ENCODE measurements at regions not wholly inside any gene's neighbourhood (a gene's known extent, or its start where the extent isn't known, plus 50 kb on each side); places are given as distances from the start of the nearest gene placed in this dataset.
A peak's percentile ranks its signal among the peaks of the same experiment; 100 is the strongest.

- no peaks in the 10 kb centered on the region for H3K4me1 ChIP-seq
- peak; percentile 36 for ATAC-seq
- WGBS, 2 donors (ENCODE audit: low coverage in 1 of 2): no CpG with 5 or more reads among the region's 10 CpGs
Observed at GRCh38 chr1:22380024-22380785, 71.4 kb upstream of the ZBTB40 start.

GRCh38 chr1:22383526-22384294, 67.9 kb upstream of the ZBTB40 start:
- ATAC-seq: no peak
- H3K36me3 ChIP-seq: no peaks in the 10 kb centered on the region
- TF ChIP-seq POLR2AphosphoS5 (IDR thresholded peaks at IDR 0.05) (no peak), EP300 (IDR thresholded peaks at IDR 0.05) (no peak), POLR2A (IDR thresholded peaks at IDR 0.05) (no peak)
- no peaks in the 10 kb centered on the region for H3K9me3 ChIP-seq
- no peaks in the 10 kb centered on the region for H3K4me1 ChIP-seq
- no peak overlapping the region for H3K27ac ChIP-seq
- no peak overlapping the region for H3K4me3 ChIP-seq
- H3K27me3 ChIP-seq: peaks cover 66% of the 10 kb centered on the region
- WGBS, 2 donors (ENCODE audit: low coverage in 1 of 2): 56 to 85% methylated on average over 4 to 13 of the region's 22 CpGs

More at GRCh38 chr1:22380024-22380785, 71.4 kb upstream of the ZBTB40 start:
- Histone ChIP-seq H3K27me3 (peaks cover 49% of the 10 kb centered on the region), H3K36me3 (no peaks in the 10 kb centered on the region), H3K4me3 (no peak overlapping the region), H3K27ac (no peak overlapping the region), H3K9me3 (no peaks in the 10 kb centered on the region)
- no peak for TF ChIP-seq EP300 (IDR thresholded peaks at IDR 0.05)
- TF ChIP-seq CTCF (IDR thresholded peaks at IDR 0.05): no peak
- no peak for TF ChIP-seq POLR2A (IDR thresholded peaks at IDR 0.05)
- TF ChIP-seq POLR2AphosphoS5 (IDR thresholded peaks at IDR 0.05): no peak

- no peak for ATAC-seq
- H3K36me3 ChIP-seq: no peaks in the 10 kb centered on the region
- no peak overlapping the region for H3K27ac ChIP-seq
- no peaks in the 10 kb centered on the region for H3K4me1 ChIP-seq
- H3K9me3 ChIP-seq: no peaks in the 10 kb centered on the region
- peaks cover 75% of the 10 kb centered on the region for H3K27me3 ChIP-seq
- H3K4me3 ChIP-seq: no peak overlapping the region
- TF ChIP-seq EP300 (IDR thresholded peaks at IDR 0.05): no peak
- TF ChIP-seq POLR2A (IDR thresholded peaks at IDR 0.05): no peak
- TF ChIP-seq CTCF (IDR thresholded peaks at IDR 0.05): no peak
- TF ChIP-seq POLR2AphosphoS5 (IDR thresholded peaks at IDR 0.05): no peak
- WGBS, 2 donors (ENCODE audit: low coverage in 1 of 2): 85 to 92% methylated on average over 2 to 4 of the region's 4 CpGs
Observed at GRCh38 chr1:22385537-22385936, 66.1 kb upstream of the ZBTB40 start.

GRCh38 chr1:22386774-22387173, 64.9 kb upstream of the ZBTB40 start:
- H3K4me3 ChIP-seq: no peak overlapping the region
- no peak for ATAC-seq
- no peaks in the 10 kb centered on the region for H3K36me3 ChIP-seq
- TF ChIP-seq POLR2A (IDR thresholded peaks at IDR 0.05) (no peak), CTCF (IDR thresholded peaks at IDR 0.05) (no peak), EP300 (IDR thresholded peaks at IDR 0.05) (no peak), POLR2AphosphoS5 (IDR thresholded peaks at IDR 0.05) (no peak)
- no peak overlapping the region for H3K27ac ChIP-seq
- no peaks in the 10 kb centered on the region for H3K4me1 ChIP-seq
- 73 to 78% methylated on average over 3 of the region's 3 CpGs for WGBS, 2 donors (ENCODE audit: low coverage in 1 of 2)
- peaks cover 78% of the 10 kb centered on the region for H3K27me3 ChIP-seq
- H3K9me3 ChIP-seq: no peaks in the 10 kb centered on the region

GRCh38 chr1:22387919-22388580, 63.6 kb upstream of the ZBTB40 start:
- no peak for ATAC-seq
- H3K27ac ChIP-seq: no peak overlapping the region
- TF ChIP-seq EP300 (IDR thresholded peaks at IDR 0.05) (no peak), POLR2AphosphoS5 (IDR thresholded peaks at IDR 0.05) (no peak), CTCF (IDR thresholded peaks at IDR 0.05) (no peak), POLR2A (IDR thresholded peaks at IDR 0.05) (no peak)
- WGBS, 2 donors (ENCODE audit: low coverage in 1 of 2): 42 to 44% methylated on average over 10 to 13 of the region's 13 CpGs
- no peaks in the 10 kb centered on the region for H3K9me3 ChIP-seq
- H3K4me3 ChIP-seq: no peak overlapping the region
- no peaks in the 10 kb centered on the region for H3K36me3 ChIP-seq
- H3K27me3 ChIP-seq: peaks cover 91% of the 10 kb centered on the region
- H3K4me1 ChIP-seq: no peaks in the 10 kb centered on the region

All from gastroesophageal sphincter (tissue), 4 donors.